ENCODE measurements at regions not wholly inside any gene's neighbourhood (a gene's known extent, or its start where the extent isn't known, plus 50 kb on each side); places are given as distances from the start of the nearest gene placed in this dataset.
A peak's percentile ranks its signal among the peaks of the same experiment; 100 is the strongest.

GRCh38 chr7:38068461-38068860, 109.6 kb upstream of the STARD3NL start:
- Histone ChIP-seq H3K4me3 (no peak overlapping the region), H3K4me1 (ENCODE audit: insufficient read depth) (no peaks in the 10 kb centered on the region), H3K9me2 (replicated peaks; ENCODE audit: insufficient read depth) (no peaks in the 10 kb centered on the region), H3K4me2 (no peak overlapping the region), H4K20me1 (ENCODE audit: insufficient read depth, poor library complexity, severe bottlenecking) (no peaks in the 10 kb centered on the region), H3K36me3 (replicated peaks; ENCODE audit: insufficient read depth, low read depth) (no peaks in the 10 kb centered on the region), H3K79me2 (no peaks in the 10 kb centered on the region), H2AFZ (no peak overlapping the region), H3K27ac (no peak overlapping the region), H3K9me3 (ENCODE audit: low read depth) (no peaks in the 10 kb centered on the region), H3K27me3 (no peaks in the 10 kb centered on the region)
- DNase-seq (ENCODE audit: low spot score): no peak
- TF ChIP-seq CTCF (IDR thresholded peaks at IDR 0.05; ENCODE audit: poor library complexity) (no peak), EZH2 (IDR thresholded peaks at IDR 0.05; ENCODE audit: borderline replicate concordance) (no peak)
- WGBS (ENCODE audit: low lambda C conversion rate, missing lambda C conversion rate): 56% methylated on average over 2 of the region's 2 CpGs

GRCh38 chr7:38069052-38069451, 109.0 kb upstream of the STARD3NL start:
- TF ChIP-seq CTCF (IDR thresholded peaks at IDR 0.05; ENCODE audit: poor library complexity) (no peak), EZH2phosphoT487 (IDR thresholded peaks at IDR 0.05; ENCODE audit: low read depth, severe bottlenecking, unreplicated experiment) (no peak), EZH2 (IDR thresholded peaks at IDR 0.05; ENCODE audit: borderline replicate concordance) (no peak)
- no peaks in the 10 kb centered on the region for H3K79me2 ChIP-seq
- WGBS (ENCODE audit: low lambda C conversion rate, missing lambda C conversion rate): 70% methylated on average over 6 of the region's 6 CpGs

GRCh38 chr7:38070718-38071117, 107.3 kb upstream of the STARD3NL start:
- TF ChIP-seq EZH2 (IDR thresholded peaks at IDR 0.05; ENCODE audit: borderline replicate concordance) (no peak), EZH2phosphoT487 (IDR thresholded peaks at IDR 0.05; ENCODE audit: low read depth, severe bottlenecking, unreplicated experiment) (no peak), CTCF (IDR thresholded peaks at IDR 0.05; ENCODE audit: poor library complexity) (peak; percentile 32)
- no peak overlapping the region for H2AFZ ChIP-seq
- WGBS (ENCODE audit: low lambda C conversion rate, missing lambda C conversion rate): 5% methylated on average over 1 of the region's 1 CpG
- no peak overlapping the region for H3K27ac ChIP-seq
- H3K4me1 ChIP-seq (ENCODE audit: insufficient read depth): no peaks in the 10 kb centered on the region
- H3K27me3 ChIP-seq: no peaks in the 10 kb centered on the region
- no peaks in the 10 kb centered on the region for H4K20me1 ChIP-seq (ENCODE audit: insufficient read depth, poor library complexity, severe bottlenecking)
- no peaks in the 10 kb centered on the region for H3K79me2 ChIP-seq
- no peak overlapping the region for H3K4me3 ChIP-seq
- no peaks in the 10 kb centered on the region for H3K9me3 ChIP-seq (ENCODE audit: low read depth)
- peak; percentile 11 for DNase-seq (ENCODE audit: low spot score)
- H3K36me3 ChIP-seq (replicated peaks; ENCODE audit: insufficient read depth, low read depth): no peaks in the 10 kb centered on the region
- no peak overlapping the region for H3K4me2 ChIP-seq
- H3K9me2 ChIP-seq (replicated peaks; ENCODE audit: insufficient read depth): no peaks in the 10 kb centered on the region

More at GRCh38 chr7:38069052-38069451, 109.0 kb upstream of the STARD3NL start:
- no peak overlapping the region for H2AFZ ChIP-seq
- H4K20me1 ChIP-seq (ENCODE audit: insufficient read depth, poor library complexity, severe bottlenecking): no peaks in the 10 kb centered on the region
- no peaks in the 10 kb centered on the region for H3K9me2 ChIP-seq (replicated peaks; ENCODE audit: insufficient read depth)
- H3K9me3 ChIP-seq (ENCODE audit: low read depth): no peaks in the 10 kb centered on the region
- no peak for DNase-seq (ENCODE audit: low spot score)
- no peak overlapping the region for H3K27ac ChIP-seq
- H3K36me3 ChIP-seq (replicated peaks; ENCODE audit: insufficient read depth, low read depth): no peaks in the 10 kb centered on the region
- H3K4me2 ChIP-seq: no peak overlapping the region
- H3K4me1 ChIP-seq (ENCODE audit: insufficient read depth): no peaks in the 10 kb centered on the region
- H3K27me3 ChIP-seq: no peaks in the 10 kb centered on the region
- no peak overlapping the region for H3K4me3 ChIP-seq

- Histone ChIP-seq H3K4me1 (ENCODE audit: insufficient read depth) (no peaks in the 10 kb centered on the region), H3K27ac (no peak overlapping the region), H3K4me3 (no peak overlapping the region), H3K9me3 (ENCODE audit: low read depth) (no peaks in the 10 kb centered on the region), H3K9me2 (replicated peaks; ENCODE audit: insufficient read depth) (no peaks in the 10 kb centered on the region), H4K20me1 (ENCODE audit: insufficient read depth, poor library complexity, severe bottlenecking) (no peaks in the 10 kb centered on the region), H3K4me2 (no peak overlapping the region), H3K36me3 (replicated peaks; ENCODE audit: insufficient read depth, low read depth) (no peaks in the 10 kb centered on the region), H3K79me2 (no peaks in the 10 kb centered on the region), H3K27me3 (no peaks in the 10 kb centered on the region), H2AFZ (no peak overlapping the region)
- TF ChIP-seq CTCF (IDR thresholded peaks at IDR 0.05; ENCODE audit: poor library complexity) (no peak), EZH2 (IDR thresholded peaks at IDR 0.05; ENCODE audit: borderline replicate concordance) (no peak), EZH2phosphoT487 (IDR thresholded peaks at IDR 0.05; ENCODE audit: low read depth, severe bottlenecking, unreplicated experiment) (no peak)
- DNase-seq (ENCODE audit: low spot score): no peak
These were observed 91.2 kb upstream of the STARD3NL start for GRCh38 chr7:38086857-38087256.

Measured in hepatocyte (in vitro differentiated cells).